ENCODE measurements at regions not wholly inside any gene's neighbourhood (a gene's known extent, or its start where the extent isn't known, plus 50 kb on each side); places are given as distances from the start of the nearest gene placed in this dataset.

- TF ChIP-seq POLR2A (IDR thresholded peaks at IDR 0.05) = no peak
- no peak for TF ChIP-seq POLR2AphosphoS5 (IDR thresholded peaks at IDR 0.05)
- TF ChIP-seq EP300 (IDR thresholded peaks at IDR 0.05) = no peak
- TF ChIP-seq CTCF (IDR thresholded peaks at IDR 0.05) = no peak
- Histone ChIP-seq H3K27me3 (peaks cover 0 to 4% (median 0%) of the 10 kb centered on the region in 3 donors), H3K4me3 (no peak overlapping the region), H3K27ac (no peak overlapping the region), H3K4me1 (no peaks in the 10 kb centered on the region), H3K36me3 (no peaks in the 10 kb centered on the region), H3K9me3 (no peaks in the 10 kb centered on the region)
- WGBS, 2 donors = 51 to 56% methylated on average over 8 of the region's 8 CpGs
- DNase-seq = no peak
- intact Hi-C loops (cut with DNase I) = no loop called here
Measured at GRCh38 chr11:134822897-134823296, 410.9 kb upstream of the B3GAT1 start.

GRCh38 chr11:134821422-134821821 lies 409.4 kb upstream of the B3GAT1 start:
- TF ChIP-seq CTCF (IDR thresholded peaks at IDR 0.05) (no peak), POLR2AphosphoS5 (IDR thresholded peaks at IDR 0.05) (no peak), POLR2A (IDR thresholded peaks at IDR 0.05) (no peak), EP300 (IDR thresholded peaks at IDR 0.05) (no peak)
- intact Hi-C loops (cut with DNase I) = no loop called here
- Histone ChIP-seq H3K27me3 (peaks cover 0 to 4% (median 0%) of the 10 kb centered on the region in 3 donors), H3K36me3 (no peaks in the 10 kb centered on the region), H3K4me3 (no peak overlapping the region), H3K9me3 (no peaks in the 10 kb centered on the region), H3K4me1 (no peaks in the 10 kb centered on the region), H3K27ac (no peak overlapping the region)
- 63 to 67% methylated on average over 4 of the region's 4 CpGs for WGBS, 2 donors
- DNase-seq = no peak

DNA sequence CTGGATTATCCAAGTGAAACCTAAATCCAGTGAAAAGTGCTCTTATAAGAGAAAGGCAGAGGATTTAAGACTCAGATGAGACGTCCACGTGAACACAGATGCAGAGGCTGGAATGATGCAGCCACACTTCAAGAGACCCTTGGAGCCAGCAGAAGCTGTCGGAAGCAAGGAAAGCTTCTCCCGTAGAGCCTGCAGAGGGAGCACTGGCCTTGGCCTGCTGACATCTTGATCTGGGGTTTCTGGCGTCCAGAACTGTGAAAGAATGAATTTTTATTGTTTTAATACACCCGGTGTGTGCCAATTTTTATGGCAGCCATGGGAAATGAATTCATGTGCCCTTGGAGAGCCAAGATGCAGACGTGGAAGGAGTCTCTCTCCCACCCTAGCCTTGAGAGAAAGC lies 407.0 kb upstream of the B3GAT1 start:
- intact Hi-C loops (cut with DNase I) = no loop called here
- no peak overlapping the region for H3K4me3 ChIP-seq
- TF ChIP-seq CTCF (IDR thresholded peaks at IDR 0.05) (no peak), POLR2A (IDR thresholded peaks at IDR 0.05) (no peak), EP300 (IDR thresholded peaks at IDR 0.05) (no peak), POLR2AphosphoS5 (IDR thresholded peaks at IDR 0.05) (no peak)
- DNase-seq = no peak
- WGBS, 2 donors = 31 to 34% methylated on average over 7 of the region's 7 CpGs
- no peaks in the 10 kb centered on the region for H3K36me3 ChIP-seq
- H3K4me1 ChIP-seq = no peaks in the 10 kb centered on the region
- no peak overlapping the region for H3K27ac ChIP-seq
- peaks cover 0 to 4% (median 0%) of the 10 kb centered on the region in 3 donors for H3K27me3 ChIP-seq
- H3K9me3 ChIP-seq = no peaks in the 10 kb centered on the region

DNA sequence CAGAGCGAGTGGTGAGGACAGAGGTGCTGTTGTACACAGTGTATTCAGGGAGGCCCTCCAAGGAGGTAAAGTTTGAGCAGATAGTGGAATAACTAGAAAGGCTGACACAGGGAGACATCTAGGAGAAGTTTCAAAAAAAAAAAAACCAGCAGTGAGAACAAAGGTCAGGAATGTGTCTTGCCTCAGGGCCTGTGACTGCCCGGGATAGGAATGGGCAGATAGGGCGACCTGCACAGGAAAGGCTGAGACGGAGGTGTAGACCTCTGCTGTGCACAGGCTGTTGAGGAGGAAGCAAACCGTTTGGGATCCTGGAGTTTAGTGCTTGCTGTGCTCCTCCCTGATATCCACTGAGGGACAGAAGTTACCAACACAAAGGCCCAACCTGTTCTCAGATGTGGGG lies 406.5 kb upstream of the B3GAT1 start:
- no peak for TF ChIP-seq EP300 (IDR thresholded peaks at IDR 0.05)
- TF ChIP-seq POLR2A (IDR thresholded peaks at IDR 0.05) = no peak
- TF ChIP-seq POLR2AphosphoS5 (IDR thresholded peaks at IDR 0.05) = no peak
- no peak for TF ChIP-seq CTCF (IDR thresholded peaks at IDR 0.05)
- WGBS, 2 donors = 27 to 53% methylated on average over 5 of the region's 5 CpGs
- no peak for DNase-seq

DNA sequence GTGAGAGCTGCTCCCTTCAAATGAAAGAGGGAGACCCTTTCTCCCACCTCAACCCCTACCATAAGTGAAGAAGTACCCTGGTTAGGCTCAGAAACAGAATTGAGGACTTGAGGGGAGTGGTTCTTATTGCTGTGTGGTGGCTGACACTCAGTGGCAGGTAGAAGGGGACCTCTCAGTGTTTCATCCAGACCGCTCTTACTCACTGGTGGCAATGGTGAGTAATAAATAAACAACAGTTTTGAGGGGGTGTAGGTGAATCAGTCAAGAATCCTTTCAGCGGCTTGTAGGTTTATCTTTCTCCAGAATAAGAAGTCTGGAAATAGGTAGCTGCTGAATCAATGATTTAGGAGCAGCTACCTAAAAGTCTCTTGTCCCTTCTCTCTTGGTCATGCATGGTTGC lies 403.4 kb upstream of the B3GAT1 start:
- Histone ChIP-seq H3K27ac (no peak overlapping the region), H3K36me3 (no peaks in the 10 kb centered on the region), H3K27me3 (no peaks in the 10 kb centered on the region), H3K4me3 (no peak overlapping the region), H3K4me1 (no peaks in the 10 kb centered on the region), H3K9me3 (no peaks in the 10 kb centered on the region)
- intact Hi-C loops (cut with DNase I) = no loop called here
- DNase-seq = no peak
- 88 to 93% methylated on average over 2 of the region's 2 CpGs for WGBS, 2 donors
- TF ChIP-seq POLR2AphosphoS5 (IDR thresholded peaks at IDR 0.05) (no peak), CTCF (IDR thresholded peaks at IDR 0.05) (no peak), POLR2A (IDR thresholded peaks at IDR 0.05) (no peak), EP300 (IDR thresholded peaks at IDR 0.05) (no peak)

More for the DNA sequence above, 406.5 kb upstream of the B3GAT1 start:
- Histone ChIP-seq H3K4me3 (no peak overlapping the region), H3K27ac (no peak overlapping the region), H3K36me3 (no peaks in the 10 kb centered on the region), H3K9me3 (no peaks in the 10 kb centered on the region), H3K4me1 (no peaks in the 10 kb centered on the region), H3K27me3 (peaks cover 0 to 4% (median 0%) of the 10 kb centered on the region in 3 donors)
- intact Hi-C loops (cut with DNase I) = no loop called here

Measured in sigmoid colon (tissue), 6 donors.